ENCODE measurements at regions not wholly inside any gene's neighbourhood (a gene's known extent, or its start where the extent isn't known, plus 50 kb on each side); places are given as distances from the start of the nearest gene placed in this dataset.

GRCh38 chr2:43044093-43044681 is 182.2 kb downstream of the ZFP36L2 start:
- TF ChIP-seq, protein P1, sequence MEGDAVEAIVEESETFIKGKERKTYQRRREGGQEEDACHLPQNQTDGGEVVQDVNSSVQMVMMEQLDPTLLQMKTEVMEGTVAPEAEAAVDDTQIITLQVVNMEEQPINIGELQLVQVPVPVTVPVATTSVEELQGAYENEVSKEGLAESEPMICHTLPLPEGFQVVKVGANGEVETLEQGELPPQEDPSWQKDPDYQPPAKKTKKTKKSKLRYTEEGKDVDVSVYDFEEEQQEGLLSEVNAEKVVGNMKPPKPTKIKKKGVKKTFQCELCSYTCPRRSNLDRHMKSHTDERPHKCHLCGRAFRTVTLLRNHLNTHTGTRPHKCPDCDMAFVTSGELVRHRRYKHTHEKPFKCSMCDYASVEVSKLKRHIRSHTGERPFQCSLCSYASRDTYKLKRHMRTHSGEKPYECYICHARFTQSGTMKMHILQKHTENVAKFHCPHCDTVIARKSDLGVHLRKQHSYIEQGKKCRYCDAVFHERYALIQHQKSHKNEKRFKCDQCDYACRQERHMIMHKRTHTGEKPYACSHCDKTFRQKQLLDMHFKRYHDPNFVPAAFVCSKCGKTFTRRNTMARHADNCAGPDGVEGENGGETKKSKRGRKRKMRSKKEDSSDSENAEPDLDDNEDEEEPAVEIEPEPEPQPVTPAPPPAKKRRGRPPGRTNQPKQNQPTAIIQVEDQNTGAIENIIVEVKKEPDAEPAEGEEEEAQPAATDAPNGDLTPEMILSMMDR (IDR thresholded peaks at IDR 0.05; ENCODE audit: borderline replicate concordance, insufficient read depth, low read depth, low read length): no peak
- no peak overlapping the region for H3K4me3 ChIP-seq (ENCODE audit: low read depth, low read length)

- TF ChIP-seq, protein P1 (IDR thresholded peaks at IDR 0.05; ENCODE audit: borderline replicate concordance, insufficient read depth, low read depth, low read length): no peak
- no peak overlapping the region for H3K4me3 ChIP-seq (ENCODE audit: low read depth, low read length)
Measured at GRCh38 chr2:43043553-43043870, 182.9 kb downstream of the ZFP36L2 start.

DNA sequence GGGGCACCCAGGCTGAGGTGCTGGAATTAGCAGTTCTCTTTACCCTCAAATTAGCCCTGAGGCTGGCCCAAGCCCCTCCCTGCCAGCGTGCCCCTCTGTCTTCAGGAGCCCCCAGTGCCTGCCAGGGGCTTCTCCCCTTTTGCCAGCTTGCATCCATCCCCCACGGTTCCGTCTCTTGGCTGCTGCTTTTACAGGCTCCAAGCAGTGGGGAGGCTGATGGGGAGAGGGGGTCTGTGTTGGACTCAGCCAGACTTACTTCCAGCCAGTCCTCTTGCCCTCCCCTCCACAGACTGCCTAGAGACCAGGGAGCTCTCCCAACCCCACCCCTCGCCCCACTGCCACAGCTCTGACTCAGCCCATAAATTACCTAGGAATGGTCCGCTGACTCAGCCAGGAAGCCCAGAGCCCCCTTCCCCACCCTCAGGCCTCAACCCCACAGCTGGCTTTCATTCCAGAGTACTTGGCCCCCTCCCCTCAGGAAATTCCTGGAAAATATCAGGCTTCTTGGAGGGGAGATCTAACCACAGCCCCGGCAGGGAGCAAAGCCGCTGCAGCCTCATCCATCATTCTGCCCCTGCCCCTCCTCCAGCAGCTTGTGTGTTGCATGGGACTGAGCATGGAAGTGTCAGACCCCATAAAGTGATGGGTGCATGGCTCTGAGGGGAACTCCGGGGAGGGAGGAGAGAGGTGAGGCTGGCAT is 184.6 kb downstream of the ZFP36L2 start:
- H3K4me3 ChIP-seq (ENCODE audit: low read depth, low read length): no peak overlapping the region
- TF ChIP-seq, protein P1 (IDR thresholded peaks at IDR 0.05; ENCODE audit: borderline replicate concordance, insufficient read depth, low read depth, low read length): no peak

DNA sequence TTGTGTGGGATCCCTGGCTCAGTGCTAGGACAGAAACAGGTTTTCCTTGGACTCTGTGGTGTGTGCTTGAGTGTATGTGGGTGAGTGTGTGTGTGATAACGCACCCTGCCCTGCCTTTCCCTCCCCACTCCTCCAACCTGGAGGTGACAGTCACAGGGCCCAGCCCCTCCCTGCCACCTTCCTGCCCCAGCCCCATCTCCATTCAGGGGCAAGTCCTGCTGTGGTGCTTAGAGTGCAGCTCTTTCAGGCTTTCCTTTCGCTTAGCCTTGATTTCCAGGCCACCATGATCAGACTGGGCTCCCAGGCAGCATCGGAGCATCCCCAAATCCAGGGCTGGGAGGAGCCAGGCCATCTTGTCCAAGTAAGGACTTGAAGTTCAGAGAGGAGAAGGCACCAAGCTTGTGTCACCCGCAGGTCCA is 185.2 kb downstream of the ZFP36L2 start:
- TF ChIP-seq, protein P1 (IDR thresholded peaks at IDR 0.05; ENCODE audit: borderline replicate concordance, insufficient read depth, low read depth, low read length): no peak
- H3K4me3 ChIP-seq (ENCODE audit: low read depth, low read length): no peak overlapping the region

GRCh38 chr2:43040084-43040854 is 186.1 kb downstream of the ZFP36L2 start:
- no peak overlapping the region for H3K4me3 ChIP-seq (ENCODE audit: low read depth, low read length)
- TF ChIP-seq, protein P1 (IDR thresholded peaks at IDR 0.05; ENCODE audit: borderline replicate concordance, insufficient read depth, low read depth, low read length): no peak

DNA sequence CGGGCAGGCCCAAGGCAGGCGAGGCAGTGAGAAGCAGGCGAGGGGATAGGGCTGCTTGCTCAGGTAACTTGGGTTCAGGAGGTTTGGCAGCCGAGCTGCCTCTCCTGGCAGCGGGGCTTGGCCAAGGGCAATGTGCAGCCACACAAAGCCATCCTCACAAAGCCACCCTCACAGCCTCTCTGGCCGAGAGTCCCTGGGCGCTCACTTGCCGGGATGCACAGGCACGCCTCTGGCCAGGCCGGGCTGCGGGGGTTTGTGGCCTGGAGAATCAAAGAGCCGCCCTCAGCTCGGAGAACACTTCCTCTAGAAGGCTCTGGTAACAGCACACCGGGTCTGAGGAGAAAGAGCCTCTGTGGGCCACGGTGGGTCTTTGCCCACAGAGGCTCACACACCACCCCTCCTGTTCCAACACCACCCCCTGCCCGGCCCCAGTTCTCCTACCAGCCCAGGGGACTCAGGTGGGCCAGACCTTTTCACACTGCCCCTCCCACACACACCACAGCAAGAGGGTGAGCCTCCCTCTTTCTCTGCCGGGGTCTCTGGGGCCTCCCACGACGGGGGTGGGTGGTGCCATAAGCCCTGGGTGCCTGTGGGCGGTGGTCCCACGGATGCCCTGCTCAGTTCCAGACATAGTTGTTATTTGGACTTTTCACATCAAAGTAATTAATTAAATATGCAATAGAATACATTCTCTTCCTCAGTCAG is 186.9 kb downstream of the ZFP36L2 start:
- H3K4me3 ChIP-seq (ENCODE audit: low read depth, low read length): no peak overlapping the region
- TF ChIP-seq, protein P1 (IDR thresholded peaks at IDR 0.05; ENCODE audit: borderline replicate concordance, insufficient read depth, low read depth, low read length): no peak

All from GM12875 (cell line).